ENCODE measurements at regions not wholly inside any gene's neighbourhood (a gene's known extent, or its start where the extent isn't known, plus 50 kb on each side); places are given as distances from the start of the nearest gene placed in this dataset.

DNA sequence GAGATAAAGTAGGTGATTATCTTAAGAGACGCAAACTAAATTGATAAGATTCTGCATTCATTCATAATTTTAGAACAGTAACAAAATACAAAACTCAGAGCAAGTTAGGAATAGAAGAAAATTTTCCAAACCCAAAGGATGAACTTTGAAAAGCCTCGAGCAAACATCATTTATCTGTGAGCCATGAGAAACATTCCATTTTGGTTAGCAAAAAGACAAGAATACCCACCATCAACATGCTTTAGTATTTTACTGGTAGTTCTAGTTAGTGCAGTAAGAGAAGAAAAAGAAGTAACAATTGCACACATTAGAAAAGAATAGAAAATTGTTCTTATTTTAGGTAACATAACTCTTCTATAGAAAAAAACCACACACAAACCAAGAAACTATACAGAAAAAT is 291.3 kb upstream of the TCF4 start:
- no peak for TF ChIP-seq POLR2AphosphoS5 (IDR thresholded peaks at IDR 0.05; ENCODE audit: borderline replicate concordance, low read depth, low read length)
- TF ChIP-seq EZH2 (IDR thresholded peaks at IDR 0.05), result no peak

All from SK-N-MC (cell line).